Inflammatory macrophage treated with lipopolysaccharide for 1 hour (primary cell): ENCODE measurements at regions not wholly inside any gene's neighbourhood (a gene's known extent, or its start where the extent isn't known, plus 50 kb on each side); places are given as distances from the start of the nearest gene placed in this dataset.
"Not testable (repeated sequence)": the region's sequence is repeated elsewhere in the genome, so short reads cannot be mapped to it uniquely, and the experiment has no call there.

Experiments used
- DNase-seq, 2 donors: peaks; one replicate each; pipeline ENCODE4 v3.0.0-alpha.2; 2020 to 2022

- no peak for DNase-seq
Measured at GRCh38 chr2:198909525-198910267, 548.0 kb downstream of the SATB2 start.

GRCh38 chr2:198905881-198906612 is 551.7 kb downstream of the SATB2 start:
- DNase-seq = no peak

- no peak for DNase-seq
Measured at GRCh38 chr2:198901894-198902293, 555.8 kb downstream of the SATB2 start.

- DNase-seq = no peak
Measured at GRCh38 chr2:198900141-198900540, 557.6 kb downstream of the SATB2 start.

GRCh38 chr2:198890490-198890889 is 567.2 kb downstream of the SATB2 start:
- DNase-seq = peak in 1 of 2 donors; percentile 3

GRCh38 chr2:198883604-198884003 is 574.1 kb downstream of the SATB2 start:
- no peak for DNase-seq

GRCh38 chr2:198880986-198881385 is 576.8 kb downstream of the SATB2 start:
- DNase-seq = no peak

- DNase-seq = no peak
Measured at GRCh38 chr2:198880421-198880820, 577.3 kb downstream of the SATB2 start.

GRCh38 chr2:198874472-198874858 is 583.3 kb downstream of the SATB2 start:
- no peak for DNase-seq

- DNase-seq = no peak
Measured at GRCh38 chr2:198873503-198874471, 584.0 kb downstream of the SATB2 start.

- no peak for DNase-seq
Measured at GRCh38 chr2:198863655-198864054, 594.1 kb downstream of the SATB2 start.

- no peak for DNase-seq
Measured at GRCh38 chr2:198861080-198861479, 596.7 kb downstream of the SATB2 start.

- DNase-seq = no peak
Measured at GRCh38 chr2:198857246-198857645, 600.5 kb downstream of the SATB2 start.

- DNase-seq = not testable (repeated sequence)
Measured at GRCh38 chr2:198855746-198856145, 602.0 kb downstream of the SATB2 start.

- DNase-seq = no peak
Measured at GRCh38 chr2:198852248-198852647, 605.5 kb downstream of the SATB2 start.

GRCh38 chr2:198825534-198825933 is 632.2 kb downstream of the SATB2 start:
- DNase-seq = no peak

- DNase-seq = no peak
Measured at GRCh38 chr2:198817536-198817935, 640.2 kb downstream of the SATB2 start.

GRCh38 chr2:198815626-198816025 is 642.1 kb downstream of the SATB2 start:
- no peak for DNase-seq

GRCh38 chr2:198811198-198811597 is 646.5 kb downstream of the SATB2 start:
- no peak for DNase-seq

- DNase-seq = no peak
Measured at GRCh38 chr2:198809976-198810375, 647.8 kb downstream of the SATB2 start.

GRCh38 chr2:198807131-198807530 is 650.6 kb downstream of the SATB2 start:
- DNase-seq = no peak

- no peak for DNase-seq
Measured at GRCh38 chr2:198795419-198795818, 662.3 kb downstream of the SATB2 start.

GRCh38 chr2:198791623-198792022 is 666.1 kb downstream of the SATB2 start:
- DNase-seq = no peak
